Peyer's patch (tissue), 4 donors: ENCODE measurements at regions not wholly inside any gene's neighbourhood (a gene's known extent, or its start where the extent isn't known, plus 50 kb on each side); places are given as distances from the start of the nearest gene placed in this dataset.

Experiments used
- POLR2A ChIP-seq, 2 donors: fragments of 450-650 bp; IDR thresholded peaks; one replicate each; pipeline ENCODE4 v1.5.1; 2017; ENCODE audit warnings: antibody characterized with exemption in 2 of 2, mild to moderate bottlenecking in 2 of 2, moderate library complexity in 2 of 2
- TF ChIP-seq, protein P1 (sequence below), 6 experiments: fragments of 450-650 bp in 4 of 6; fragments of 200-600 bp in 2 of 6; sonication (generic) in 1 of 6; IDR thresholded peaks; one replicate each; pipeline ENCODE4 v1.5.1; 2017 to 2019; ENCODE audit warnings: antibody characterized with exemption in 6 of 6, mild to moderate bottlenecking in 3 of 6, moderate library complexity in 1 of 6

- TF ChIP-seq, protein P1, sequence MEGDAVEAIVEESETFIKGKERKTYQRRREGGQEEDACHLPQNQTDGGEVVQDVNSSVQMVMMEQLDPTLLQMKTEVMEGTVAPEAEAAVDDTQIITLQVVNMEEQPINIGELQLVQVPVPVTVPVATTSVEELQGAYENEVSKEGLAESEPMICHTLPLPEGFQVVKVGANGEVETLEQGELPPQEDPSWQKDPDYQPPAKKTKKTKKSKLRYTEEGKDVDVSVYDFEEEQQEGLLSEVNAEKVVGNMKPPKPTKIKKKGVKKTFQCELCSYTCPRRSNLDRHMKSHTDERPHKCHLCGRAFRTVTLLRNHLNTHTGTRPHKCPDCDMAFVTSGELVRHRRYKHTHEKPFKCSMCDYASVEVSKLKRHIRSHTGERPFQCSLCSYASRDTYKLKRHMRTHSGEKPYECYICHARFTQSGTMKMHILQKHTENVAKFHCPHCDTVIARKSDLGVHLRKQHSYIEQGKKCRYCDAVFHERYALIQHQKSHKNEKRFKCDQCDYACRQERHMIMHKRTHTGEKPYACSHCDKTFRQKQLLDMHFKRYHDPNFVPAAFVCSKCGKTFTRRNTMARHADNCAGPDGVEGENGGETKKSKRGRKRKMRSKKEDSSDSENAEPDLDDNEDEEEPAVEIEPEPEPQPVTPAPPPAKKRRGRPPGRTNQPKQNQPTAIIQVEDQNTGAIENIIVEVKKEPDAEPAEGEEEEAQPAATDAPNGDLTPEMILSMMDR (IDR thresholded peaks at IDR 0.05): no peak
- no peak for TF ChIP-seq POLR2A (IDR thresholded peaks at IDR 0.05)
These were observed 260.6 kb downstream of the CCSER2 start for GRCh38 chr10:84588971-84589370.
